Right cardiac atrium (tissue), 5 donors: ENCODE measurements at regions not wholly inside any gene's neighbourhood (a gene's known extent, or its start where the extent isn't known, plus 50 kb on each side); places are given as distances from the start of the nearest gene placed in this dataset.

ENCODE experiments used
- ATAC-seq, 2 donors: fragments of 200-7000 bp; cut with Tn5 transposase; one replicate each; pipeline versions ENCODE4 v1.8.0 to v1.9.1; 2020; ENCODE audit warnings: moderate library complexity in 2 of 2, mild to moderate bottlenecking in 1 of 2
- DNase-seq, 3 donors: peaks; one replicate each; pipeline ENCODE4 v3.0.0-alpha.2; 2020
- H3K27ac ChIP-seq: one replicate; pipeline ENCODE4 v1.5.1; 2013; ENCODE audit warnings: mild to moderate bottlenecking, low read length, control low read depth, moderate library complexity
- H3K27me3 ChIP-seq: one replicate; pipeline ENCODE4 v1.6.1; 2013; ENCODE audit not compliant: control insufficient read depth, insufficient read depth
- H3K4me1 ChIP-seq: one replicate; pipeline ENCODE4 v1.6.1; 2013; ENCODE audit warnings: low read length; ENCODE audit not compliant: control insufficient read depth, insufficient read depth
- H3K4me3 ChIP-seq: one replicate; pipeline ENCODE4 v1.5.1; 2013; ENCODE audit warnings: low read length, control low read depth
- H3K9me3 ChIP-seq: one replicate; pipeline ENCODE4 v1.6.1; 2013; ENCODE audit warnings: low read length; ENCODE audit not compliant: control insufficient read depth
- WGBS: extraction: QIAGEN DNeasy Blood & Tissue Kit; methylation state at CpG from one replicate; pipeline ENCODE4 v1.1.7; 2013; 5-methylcytosine and 5-hydroxymethylcytosine counted together
- intact Hi-C, 4 donors: fragments of 100-400 bp; cut with DNase I; formaldehyde crosslinking; loops; one replicate each; pipeline versions ENCODE4 v1.11.0 to v1.14.0; 2022 to 2023
- donor health status: healthy with polysubstance abuse.
- donor health status: DM: no; HTN: yes; CAD: no.
- donor health status: DM: no; HTN: no; CAD: no.
- donor health status: DM: no; HTN: yes; CAD: no; lungs with severe emphysema.
- donor health status: DM: yes; HTN: yes; CAD: no.

DNA sequence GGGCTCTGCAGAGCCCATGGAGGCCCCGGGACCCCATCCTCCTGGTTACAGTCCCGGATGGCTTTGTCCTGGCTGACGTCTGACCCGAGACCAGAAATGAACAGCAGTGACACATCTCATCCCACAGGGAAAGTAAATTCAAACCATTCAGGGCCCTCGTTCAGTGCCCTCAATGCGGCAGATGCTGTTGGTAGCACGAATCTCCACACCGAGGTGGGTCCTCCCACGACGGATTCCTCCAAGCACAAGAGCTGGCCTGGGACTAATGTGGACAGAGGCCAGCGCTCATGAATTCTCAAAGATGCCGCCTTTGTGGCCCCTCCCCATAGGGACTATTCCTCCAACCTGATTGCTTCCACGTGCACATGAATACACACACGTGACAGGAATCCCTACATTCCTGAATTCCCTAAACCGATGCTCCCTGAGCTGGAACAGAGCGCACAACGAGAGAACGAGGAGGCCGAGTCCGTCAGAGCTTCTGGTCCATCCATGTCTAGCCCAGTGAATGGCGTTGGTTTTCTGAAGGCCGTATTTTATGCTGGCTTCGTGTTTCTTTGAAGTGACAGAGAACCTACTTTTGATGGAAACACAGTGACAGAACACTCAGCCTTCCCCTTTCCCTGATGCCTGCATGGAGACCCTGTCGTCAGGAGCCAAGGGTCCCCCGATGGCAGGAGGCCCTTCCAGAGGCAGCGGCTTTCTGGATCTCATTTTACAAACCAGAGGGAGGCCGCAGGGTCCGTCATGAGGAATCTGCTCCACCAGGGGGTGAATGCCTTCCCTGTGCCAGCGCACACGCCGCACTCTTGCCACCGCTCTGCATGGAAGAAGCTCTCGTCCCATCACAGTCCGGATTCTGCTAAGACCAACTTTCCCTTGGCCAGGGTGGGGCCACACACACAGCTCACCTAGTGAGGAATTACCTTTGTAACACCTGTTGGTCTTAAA lies 64.3 kb upstream of the SNTG2 start:
- no peak for DNase-seq
- 92% methylated on average over 34 of the region's 34 CpGs for WGBS
- no peak overlapping the region for H3K27ac ChIP-seq
- intact Hi-C loops = no loop called here
- no peaks in the 10 kb centered on the region for H3K27me3 ChIP-seq
- no peaks in the 10 kb centered on the region for H3K9me3 ChIP-seq
- ATAC-seq = no peak
- H3K4me1 ChIP-seq = no peaks in the 10 kb centered on the region
- no peak overlapping the region for H3K4me3 ChIP-seq

DNA sequence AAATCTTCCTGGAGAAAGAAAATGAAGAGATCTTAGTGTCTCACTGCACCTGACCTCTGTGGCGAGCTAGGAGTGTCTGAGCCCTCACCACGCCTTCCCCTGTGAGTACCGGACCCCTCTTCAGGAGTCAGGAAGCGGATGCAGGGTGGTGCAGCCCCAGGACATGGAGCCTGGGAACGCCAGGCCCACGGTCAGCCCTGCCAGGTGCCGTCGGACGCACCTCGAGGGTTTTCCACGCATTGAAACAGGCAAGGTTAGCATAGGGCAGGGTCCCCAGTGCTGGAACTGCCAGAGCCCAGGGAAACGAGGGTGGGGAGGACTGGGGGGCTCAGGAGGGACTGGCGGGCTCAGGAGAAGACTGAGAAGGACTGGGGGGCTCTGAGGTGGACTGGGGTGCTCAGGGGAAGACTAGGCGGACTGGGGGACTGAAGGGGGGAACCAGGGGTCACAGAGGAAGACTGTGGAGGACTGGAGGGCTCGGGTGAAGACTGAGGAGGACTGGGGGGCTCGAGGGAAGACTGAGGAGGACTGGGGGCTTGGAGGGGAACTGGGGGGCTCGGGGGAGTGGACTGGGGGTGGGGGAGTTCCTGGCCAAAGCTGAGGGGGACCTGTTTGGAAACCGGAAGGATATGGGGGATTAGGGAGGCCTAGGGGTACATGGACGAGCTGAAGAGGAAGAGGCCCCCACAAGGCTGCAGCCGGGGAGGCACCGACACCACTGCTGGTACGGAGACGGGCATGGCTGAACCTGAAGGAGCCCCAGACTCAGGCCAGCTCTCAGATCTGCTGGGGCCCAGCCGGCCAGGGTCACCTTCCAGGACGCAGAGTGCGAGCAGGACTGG lies 65.2 kb upstream of the SNTG2 start:
- Histone ChIP-seq H3K9me3 (no peaks in the 10 kb centered on the region), H3K4me1 (no peaks in the 10 kb centered on the region), H3K27me3 (no peaks in the 10 kb centered on the region), H3K4me3 (no peak overlapping the region), H3K27ac (no peak overlapping the region)
- intact Hi-C loops = no loop called here
- DNase-seq = no peak
- no peak for ATAC-seq
- WGBS = 75% methylated on average over 26 of the region's 26 CpGs

DNA sequence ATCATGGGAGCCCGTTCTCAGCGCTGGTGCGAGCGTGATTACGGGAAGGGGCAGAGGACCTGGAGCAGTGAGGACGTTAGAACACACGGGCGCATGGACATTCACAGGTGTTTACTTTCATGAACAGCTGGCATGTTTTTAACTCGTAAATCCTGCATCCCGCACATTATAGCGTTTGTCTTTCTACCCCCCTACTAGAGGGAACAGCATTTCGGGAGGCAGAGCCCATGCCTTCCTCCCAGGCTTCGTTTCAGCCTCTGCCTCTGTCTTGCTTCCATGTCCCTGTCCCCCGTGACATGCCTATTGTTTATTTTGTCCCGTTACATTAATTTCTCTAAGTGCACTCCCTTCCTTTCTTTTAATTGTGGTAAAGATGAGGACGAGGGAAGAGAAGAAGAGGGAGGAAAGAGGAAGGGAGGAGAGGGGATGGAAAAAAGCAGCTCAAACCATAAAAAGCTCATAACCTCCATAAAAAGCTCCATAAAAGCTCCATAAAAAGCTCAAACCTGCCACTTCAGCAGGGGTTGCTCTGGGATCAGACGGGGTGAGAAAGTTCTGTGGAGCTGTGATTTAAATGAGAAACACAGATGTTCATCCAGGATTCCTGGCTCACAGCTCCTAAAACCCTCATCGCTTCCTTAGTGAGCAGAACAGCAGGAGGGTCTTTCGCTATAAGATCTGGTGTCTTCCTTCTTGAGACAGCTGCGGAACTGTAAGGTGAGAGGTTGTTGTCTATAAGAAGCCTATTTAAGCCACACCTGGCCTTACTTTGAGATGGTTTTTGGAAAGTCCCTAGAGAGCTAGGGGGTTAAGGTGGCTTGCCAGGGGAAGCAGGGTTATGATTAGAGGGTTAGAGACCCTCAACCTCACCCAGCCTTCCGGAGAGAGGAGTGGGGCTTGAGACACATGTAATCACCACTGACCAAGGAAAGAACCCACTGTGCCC lies 66.6 kb upstream of the SNTG2 start:
- H3K4me3 ChIP-seq = no peak overlapping the region
- H3K9me3 ChIP-seq = no peaks in the 10 kb centered on the region
- intact Hi-C loops = no loop called here
- no peak for DNase-seq
- H3K27me3 ChIP-seq = no peaks in the 10 kb centered on the region
- no peak for ATAC-seq
- no peaks in the 10 kb centered on the region for H3K4me1 ChIP-seq
- no peak overlapping the region for H3K27ac ChIP-seq
- 60% methylated on average over 21 of the region's 21 CpGs for WGBS

DNA sequence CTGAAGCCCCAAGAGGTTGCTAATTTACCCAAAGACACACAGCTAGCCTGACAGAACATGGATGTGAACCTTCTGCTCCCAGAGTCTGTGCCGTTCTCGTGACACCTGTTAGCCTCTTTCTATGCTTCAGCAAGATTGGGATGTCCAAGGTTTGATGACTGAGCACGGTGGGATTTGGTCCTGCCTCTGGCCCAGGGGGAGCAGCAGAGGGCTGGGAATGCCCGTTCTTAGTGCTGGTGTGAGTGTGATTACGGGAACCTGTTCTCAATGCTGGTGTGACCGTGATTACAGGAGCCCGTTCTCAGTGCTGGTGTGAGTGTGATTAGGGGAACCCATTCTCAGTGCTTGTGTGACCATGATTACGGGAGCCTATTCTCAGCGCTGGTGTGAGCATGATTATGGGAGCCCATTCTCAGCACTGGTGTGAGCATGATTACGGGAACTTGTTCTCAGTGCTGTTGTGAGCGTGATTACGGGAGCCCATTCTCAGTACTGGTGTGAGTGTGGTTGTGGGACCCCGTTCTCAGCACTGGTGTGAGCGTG lies 67.3 kb upstream of the SNTG2 start:
- no peaks in the 10 kb centered on the region for H3K27me3 ChIP-seq

DNA sequence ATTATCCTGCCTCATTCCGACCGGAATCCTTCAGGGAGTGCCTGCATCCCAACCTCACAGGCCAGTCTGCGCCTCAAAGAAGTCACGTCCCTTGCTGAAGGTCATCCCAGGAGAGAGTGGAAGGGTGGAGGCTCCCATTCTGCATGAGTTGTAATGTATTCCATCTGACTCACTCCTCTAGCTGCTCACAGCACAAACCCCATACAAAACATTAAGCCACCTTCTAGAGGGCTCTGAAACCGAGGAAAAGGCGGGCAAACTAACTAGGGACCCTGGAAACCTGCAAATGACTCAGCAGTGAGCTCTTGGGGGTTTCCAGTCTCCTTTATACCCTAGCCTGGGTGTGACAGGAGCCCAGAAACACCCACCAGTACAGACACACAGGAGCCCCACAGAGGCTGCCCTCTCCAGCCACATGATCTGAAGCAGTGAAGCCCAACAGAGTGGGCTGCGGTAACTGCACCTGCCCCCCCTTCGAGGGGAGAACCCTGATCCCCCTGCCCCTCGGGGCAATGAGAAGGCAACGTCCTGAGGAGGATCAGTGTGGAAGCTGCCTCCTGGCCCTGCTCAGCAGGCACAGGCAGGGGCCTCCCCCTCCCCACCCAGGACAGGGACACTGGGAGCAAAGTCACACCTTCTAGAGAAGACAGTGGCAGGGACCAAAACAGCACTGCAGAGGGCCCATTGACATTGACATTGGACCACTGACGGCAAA lies 69.3 kb upstream of the SNTG2 start:
- ATAC-seq (no peak), DNase-seq (no peak)
- 74% methylated on average over 11 of the region's 11 CpGs for WGBS
- no peak overlapping the region for H3K4me3 ChIP-seq
- no peaks in the 10 kb centered on the region for H3K9me3 ChIP-seq
- no peaks in the 10 kb centered on the region for H3K27me3 ChIP-seq
- H3K4me1 ChIP-seq = no peaks in the 10 kb centered on the region
- intact Hi-C loops = no loop called here
- H3K27ac ChIP-seq = no peak overlapping the region

More for the DNA sequence above, 67.3 kb upstream of the SNTG2 start:
- H3K9me3 ChIP-seq = no peaks in the 10 kb centered on the region
- H3K4me1 ChIP-seq = no peaks in the 10 kb centered on the region
- DNase-seq (no peak), ATAC-seq (no peak)
- H3K27ac ChIP-seq = no peak overlapping the region
- WGBS = 77% methylated on average over 14 of the region's 14 CpGs
- no peak overlapping the region for H3K4me3 ChIP-seq
- intact Hi-C loops = no loop called here

DNA sequence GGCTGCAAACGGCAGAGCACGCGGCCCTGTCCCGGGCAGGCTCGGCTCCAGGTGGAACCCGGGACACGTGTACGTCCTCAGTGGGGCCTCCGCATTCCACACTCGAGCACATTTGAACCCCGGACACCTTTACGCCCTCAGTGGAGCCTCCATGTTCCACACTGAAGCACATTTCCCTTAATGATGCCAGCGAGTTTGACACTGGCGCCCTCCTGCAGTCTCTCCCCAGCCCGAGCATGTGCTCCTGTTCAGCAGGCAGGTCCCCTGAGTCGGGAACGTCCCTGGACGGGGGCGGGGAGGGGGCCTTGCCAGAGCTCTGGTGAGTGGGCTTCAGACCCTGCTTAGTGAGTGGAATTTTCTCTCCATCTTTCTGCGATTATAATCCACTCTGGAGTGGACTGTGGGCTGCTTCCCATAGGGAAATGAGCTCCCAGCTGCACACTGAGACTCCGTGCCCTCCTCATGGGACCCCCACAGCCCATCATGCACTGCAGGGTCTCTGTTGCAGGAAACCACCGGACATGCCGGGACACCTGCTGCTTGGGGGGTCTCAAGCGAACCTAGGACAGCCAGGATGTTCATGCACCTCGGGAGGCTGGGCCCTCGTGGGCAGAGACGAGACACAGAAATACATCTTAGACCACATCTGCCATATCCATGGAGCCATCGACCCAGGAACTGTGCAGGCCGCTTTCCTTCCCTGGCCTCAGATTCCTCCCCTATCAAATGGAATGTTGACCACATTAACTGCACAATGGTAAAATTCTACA lies 70.3 kb upstream of the SNTG2 start:
- Histone ChIP-seq H3K4me3 (no peak overlapping the region), H3K27me3 (no peaks in the 10 kb centered on the region), H3K27ac (no peak overlapping the region), H3K4me1 (no peaks in the 10 kb centered on the region), H3K9me3 (no peaks in the 10 kb centered on the region)
- ATAC-seq (no peak), DNase-seq (no peak)
- intact Hi-C loops = no loop called here
- 84% methylated on average over 29 of the region's 29 CpGs for WGBS

DNA sequence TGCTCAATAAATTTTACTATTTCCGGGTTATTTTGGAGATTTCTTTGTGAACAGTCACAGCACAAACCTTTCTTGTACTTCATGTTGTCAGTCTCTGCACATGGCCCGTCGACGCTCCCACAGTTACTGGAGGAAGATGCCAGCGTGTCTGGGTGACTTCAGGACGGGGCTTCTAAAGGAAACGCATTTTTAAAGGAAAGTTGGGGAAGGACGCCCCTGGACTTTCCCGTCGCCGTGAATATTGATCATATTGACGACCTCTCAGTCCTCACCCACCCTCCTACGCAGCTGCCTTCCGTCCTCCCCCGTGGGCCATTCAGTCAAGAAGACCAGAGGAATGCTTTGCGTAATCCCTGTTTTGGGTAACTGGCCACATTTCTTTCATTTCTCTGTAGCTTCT lies 71.1 kb upstream of the SNTG2 start:
- H3K27me3 ChIP-seq = no peaks in the 10 kb centered on the region

DNA sequence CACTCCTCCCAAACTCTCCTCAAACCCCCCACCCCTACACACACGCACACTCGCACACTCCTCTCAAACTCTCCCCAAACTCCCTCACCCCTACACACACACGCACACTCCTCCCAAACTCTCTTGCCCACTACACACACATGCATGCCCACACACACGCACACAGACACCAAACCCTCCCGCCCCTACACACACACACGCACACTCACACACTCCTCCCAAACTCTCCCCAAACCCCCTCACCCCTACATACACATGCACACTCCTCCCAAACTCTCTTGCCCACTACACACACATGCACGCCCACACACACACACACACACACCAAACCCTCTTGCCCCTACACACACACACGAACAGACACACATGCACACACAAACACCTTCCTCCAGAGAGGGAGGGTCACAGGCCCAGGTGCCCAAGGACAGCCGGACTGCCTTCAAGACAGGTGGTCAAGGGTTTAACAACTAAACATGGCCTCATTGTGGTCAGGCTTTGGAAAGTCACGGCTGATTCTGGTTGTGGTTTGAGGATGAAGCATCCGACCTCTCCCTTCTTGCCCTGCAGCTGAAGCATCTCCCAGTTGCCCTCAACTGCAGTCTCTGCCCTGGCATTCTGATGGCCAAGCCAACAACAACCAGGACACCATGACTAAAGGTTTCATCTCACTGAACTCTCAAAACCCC lies 72.3 kb upstream of the SNTG2 start:
- Histone ChIP-seq H3K9me3 (no peaks in the 10 kb centered on the region), H3K27me3 (no peaks in the 10 kb centered on the region), H3K4me1 (no peaks in the 10 kb centered on the region), H3K27ac (no peak overlapping the region), H3K4me3 (no peak overlapping the region)
- DNase-seq (no peak), ATAC-seq (no peak)
- WGBS = 87% methylated on average over 11 of the region's 11 CpGs
- intact Hi-C loops = no loop called here

More for the DNA sequence above, 71.1 kb upstream of the SNTG2 start:
- Histone ChIP-seq H3K4me3 (no peak overlapping the region), H3K9me3 (no peaks in the 10 kb centered on the region), H3K4me1 (no peaks in the 10 kb centered on the region), H3K27ac (no peak overlapping the region)
- intact Hi-C loops = no loop called here
- ATAC-seq (no peak), DNase-seq (no peak)
- 94% methylated on average over 16 of the region's 16 CpGs for WGBS

DNA sequence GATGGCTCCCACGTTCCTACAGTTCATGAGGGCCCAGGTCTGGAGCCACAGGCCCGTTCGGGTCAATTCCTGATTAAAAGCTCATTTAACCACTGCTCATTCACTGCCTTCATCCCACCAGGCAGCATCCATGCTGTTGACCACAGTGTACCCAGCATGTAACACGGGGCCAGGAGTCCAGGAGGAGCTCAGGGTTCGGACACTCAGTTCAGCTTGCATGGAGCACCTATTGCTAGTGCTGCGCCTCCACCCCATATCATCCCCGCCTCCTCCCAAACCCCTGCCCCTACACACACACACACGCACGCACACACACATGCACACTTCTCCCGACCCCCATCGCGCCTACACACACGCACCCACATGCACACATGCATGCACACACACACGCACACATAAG lies 72.9 kb upstream of the SNTG2 start:
- 90% methylated on average over 14 of the region's 14 CpGs for WGBS
- H3K9me3 ChIP-seq = no peaks in the 10 kb centered on the region
- no peak overlapping the region for H3K4me3 ChIP-seq
- intact Hi-C loops = no loop called here
- ATAC-seq (no peak), DNase-seq (no peak)
- no peaks in the 10 kb centered on the region for H3K4me1 ChIP-seq
- no peak overlapping the region for H3K27ac ChIP-seq
- H3K27me3 ChIP-seq = no peaks in the 10 kb centered on the region
